Neural progenitor cell (in vitro differentiated cells): ENCODE measurements at regions not wholly inside any gene's neighbourhood (a gene's known extent, or its start where the extent isn't known, plus 50 kb on each side); places are given as distances from the start of the nearest gene placed in this dataset.

ENCODE experiments used
- DNase-seq: peaks from one replicate; pipeline ENCODE4 v3.0.0-alpha.2; 2016; ENCODE audit warnings: low spot score
- H2AFZ ChIP-seq: fragments of 200-600 bp; sonication (generic); replicated peaks from 2 replicates; pipeline ENCODE4 v1.6.1; 2016; ENCODE audit warnings: antibody characterized with exemption
- H3F3A ChIP-seq: fragments of 200-600 bp; sonication (generic); 2 replicates; pipeline ENCODE4 v1.6.1; 2016; ENCODE audit warnings: antibody characterized with exemption, low read depth
- H3K27ac ChIP-seq: fragments of 200-600 bp; sonication (generic); 2 replicates; pipeline ENCODE4 v1.5.1; 2016; ENCODE audit warnings: mild to moderate bottlenecking
- H3K27me3 ChIP-seq: fragments of 200-600 bp; sonication (generic); 2 replicates; pipeline ENCODE4 v1.6.1; 2016; ENCODE audit warnings: mild to moderate bottlenecking, moderate library complexity
- H3K36me3 ChIP-seq: fragments of 200-600 bp; sonication (generic); 2 replicates; pipeline ENCODE4 v1.5.1; 2016
- H3K4me1 ChIP-seq: fragments of 200-600 bp; sonication (generic); 2 replicates; pipeline ENCODE4 v1.6.1; 2016; ENCODE audit warnings: mixed run types
- H3K4me2 ChIP-seq: fragments of 200-600 bp; sonication (generic); 2 replicates; pipeline ENCODE4 v1.6.1; 2016
- H3K4me3 ChIP-seq: fragments of 200-600 bp; sonication (generic); 2 replicates; pipeline ENCODE4 v1.5.1; 2016
- H3K79me2 ChIP-seq: fragments of 200-600 bp; sonication (generic); 2 replicates; pipeline ENCODE4 v1.6.1; 2016; ENCODE audit warnings: low read depth
- H3K9ac ChIP-seq: fragments of 200-600 bp; sonication (generic); 2 replicates; pipeline ENCODE4 v1.6.1; 2016
- H3K9me3 ChIP-seq: fragments of 200-600 bp; sonication (generic); 2 replicates; pipeline ENCODE4 v1.5.1; 2016; ENCODE audit warnings: low read depth
- H4K20me1 ChIP-seq: fragments of 200-600 bp; sonication (generic); 2 replicates; pipeline ENCODE4 v1.6.1; 2016; ENCODE audit warnings: low read depth
- H3K27ac Mint-ChIP-seq: 3 replicates; pipeline ENCODE4 v1.8.0; 2021; ENCODE audit warnings: mixed read lengths
- H3K27me3 Mint-ChIP-seq: 2 replicates; pipeline ENCODE4 v1.8.0; 2022; ENCODE audit warnings: low read depth, mild to moderate bottlenecking, inconsistent platforms, moderate library complexity, mixed read lengths; ENCODE audit not compliant: insufficient read depth
- H3K36me3 Mint-ChIP-seq: 3 replicates; pipeline ENCODE4 v1.8.0; 2021; ENCODE audit warnings: mixed read lengths
- H3K4me1 Mint-ChIP-seq: 3 replicates; pipeline ENCODE4 v1.8.0; 2021; ENCODE audit warnings: mixed read lengths
- H3K4me3 Mint-ChIP-seq: 3 replicates; pipeline ENCODE4 v1.8.0; 2021; ENCODE audit warnings: mild to moderate bottlenecking, moderate library complexity, mixed read lengths
- H3K9me3 Mint-ChIP-seq: 3 replicates; pipeline ENCODE4 v1.8.0; 2020; ENCODE audit warnings: mixed read lengths
- EZH2 ChIP-seq: fragments of 200-600 bp; sonication (generic); IDR thresholded peaks from 2 replicates; pipeline ENCODE4 v1.6.1; 2017; ENCODE audit warnings: antibody characterized with exemption, mild to moderate bottlenecking, moderate library complexity
- EZH2phosphoT487 ChIP-seq: fragments of 200-600 bp; sonication (generic); IDR thresholded peaks from 2 replicates; pipeline ENCODE4 v1.6.1; 2017; ENCODE audit warnings: antibody characterized with exemption
- TF ChIP-seq, protein P1 (sequence below): fragments of 200-600 bp; sonication (generic); IDR thresholded peaks from 2 replicates; pipeline ENCODE4 v1.5.1; 2017; ENCODE audit warnings: antibody characterized with exemption, mild to moderate bottlenecking

GRCh38 chr1:198096390-198096789 lies 60.4 kb upstream of the NEK7 start:
- no peaks in the 10 kb centered on the region for H3K79me2 ChIP-seq
- Mint-ChIP-seq H3K27ac (peak overlapping the region; percentile 26), H3K4me3 (no peak overlapping the region), H3K4me1 (peaks cover 17% of the 10 kb centered on the region), H3K36me3 (no peaks in the 10 kb centered on the region), H3K27me3 (no peaks in the 10 kb centered on the region), H3K9me3 (no peaks in the 10 kb centered on the region)
- H3K4me1 ChIP-seq, result peaks cover 23% of the 10 kb centered on the region
- H3K27me3 ChIP-seq, result no peaks in the 10 kb centered on the region
- H3K36me3 ChIP-seq, result no peaks in the 10 kb centered on the region
- H3F3A ChIP-seq, result no peaks in the 10 kb centered on the region
- no peaks in the 10 kb centered on the region for H4K20me1 ChIP-seq
- TF ChIP-seq EZH2 (no peak), EZH2phosphoT487 (no peak)
- TF ChIP-seq, protein P1, sequence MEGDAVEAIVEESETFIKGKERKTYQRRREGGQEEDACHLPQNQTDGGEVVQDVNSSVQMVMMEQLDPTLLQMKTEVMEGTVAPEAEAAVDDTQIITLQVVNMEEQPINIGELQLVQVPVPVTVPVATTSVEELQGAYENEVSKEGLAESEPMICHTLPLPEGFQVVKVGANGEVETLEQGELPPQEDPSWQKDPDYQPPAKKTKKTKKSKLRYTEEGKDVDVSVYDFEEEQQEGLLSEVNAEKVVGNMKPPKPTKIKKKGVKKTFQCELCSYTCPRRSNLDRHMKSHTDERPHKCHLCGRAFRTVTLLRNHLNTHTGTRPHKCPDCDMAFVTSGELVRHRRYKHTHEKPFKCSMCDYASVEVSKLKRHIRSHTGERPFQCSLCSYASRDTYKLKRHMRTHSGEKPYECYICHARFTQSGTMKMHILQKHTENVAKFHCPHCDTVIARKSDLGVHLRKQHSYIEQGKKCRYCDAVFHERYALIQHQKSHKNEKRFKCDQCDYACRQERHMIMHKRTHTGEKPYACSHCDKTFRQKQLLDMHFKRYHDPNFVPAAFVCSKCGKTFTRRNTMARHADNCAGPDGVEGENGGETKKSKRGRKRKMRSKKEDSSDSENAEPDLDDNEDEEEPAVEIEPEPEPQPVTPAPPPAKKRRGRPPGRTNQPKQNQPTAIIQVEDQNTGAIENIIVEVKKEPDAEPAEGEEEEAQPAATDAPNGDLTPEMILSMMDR, result no peak
- no peaks in the 10 kb centered on the region for H3K9me3 ChIP-seq
- H3K27ac ChIP-seq, result peak overlapping the region; percentile 60
- peak; percentile 67 for DNase-seq
- no peak overlapping the region for H3K4me3 ChIP-seq
- no peak overlapping the region for H3K9ac ChIP-seq
- no peak overlapping the region for H2AFZ ChIP-seq
- peak overlapping the region; percentile 61 for H3K4me2 ChIP-seq

GRCh38 chr1:198099755-198100154 lies 57.0 kb upstream of the NEK7 start:
- Mint-ChIP-seq H3K4me3 (no peak overlapping the region), H3K9me3 (no peaks in the 10 kb centered on the region)

DNA sequence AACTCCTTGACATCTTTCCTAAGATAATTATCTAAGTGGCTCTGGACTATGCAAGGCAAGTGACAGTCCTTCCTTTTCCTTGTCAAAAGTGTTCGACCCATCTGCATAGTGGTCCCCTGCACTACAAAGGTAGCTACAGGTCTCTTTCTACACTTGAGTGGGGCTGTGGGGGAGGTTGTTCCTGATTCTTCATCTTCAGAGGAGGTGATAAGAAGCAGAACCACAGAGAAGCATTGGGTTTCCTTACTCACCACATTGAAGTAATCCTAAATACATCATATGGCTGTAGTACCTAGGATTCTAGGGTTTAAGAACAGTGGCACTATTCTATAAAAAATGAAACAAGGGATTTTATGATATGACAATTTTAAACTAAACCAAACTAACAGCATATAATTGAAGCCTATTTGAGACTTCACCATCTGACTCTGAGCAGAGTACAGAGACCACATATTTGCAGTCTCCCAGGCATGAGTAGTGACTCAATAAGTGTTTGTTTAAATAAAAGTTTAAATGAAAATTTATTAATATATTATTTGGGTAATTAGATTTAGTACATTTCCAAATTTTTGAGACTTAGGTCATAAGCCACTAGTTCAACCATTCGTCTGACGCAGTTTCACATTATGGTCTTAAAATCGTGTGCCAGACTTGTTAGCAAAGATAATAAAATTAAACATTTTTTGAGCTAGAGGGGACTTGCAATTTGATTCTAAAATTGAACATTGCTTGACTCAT lies 54.9 kb upstream of the NEK7 start:
- no peaks in the 10 kb centered on the region for H3K9me3 Mint-ChIP-seq

More at GRCh38 chr1:198099755-198100154, 57.0 kb upstream of the NEK7 start:
- Histone ChIP-seq H4K20me1 (no peaks in the 10 kb centered on the region), H3K79me2 (no peaks in the 10 kb centered on the region), H3K27ac (no peak overlapping the region), H3K36me3 (no peaks in the 10 kb centered on the region), H3K4me1 (peaks cover 24% of the 10 kb centered on the region), H3K27me3 (no peaks in the 10 kb centered on the region), H3K4me3 (no peak overlapping the region), H3F3A (no peaks in the 10 kb centered on the region), H3K4me2 (no peak overlapping the region), H2AFZ (no peak overlapping the region), H3K9ac (no peak overlapping the region), H3K9me3 (no peaks in the 10 kb centered on the region)
- Mint-ChIP-seq H3K36me3 (no peaks in the 10 kb centered on the region), H3K27ac (no peak overlapping the region), H3K27me3 (no peaks in the 10 kb centered on the region), H3K4me1 (peaks cover 17% of the 10 kb centered on the region)
- no peak for DNase-seq
- TF ChIP-seq, protein P1, result no peak
- no peak for TF ChIP-seq EZH2
- no peak for TF ChIP-seq EZH2phosphoT487

More for the DNA sequence above, 54.9 kb upstream of the NEK7 start:
- Mint-ChIP-seq H3K36me3 (no peaks in the 10 kb centered on the region), H3K4me3 (no peak overlapping the region), H3K4me1 (peaks cover 11% of the 10 kb centered on the region), H3K27ac (no peak overlapping the region), H3K27me3 (no peaks in the 10 kb centered on the region)
- Histone ChIP-seq H2AFZ (peak overlapping the region; percentile 0), H3K79me2 (no peaks in the 10 kb centered on the region), H3K27me3 (no peaks in the 10 kb centered on the region), H4K20me1 (no peaks in the 10 kb centered on the region), H3K4me1 (peaks cover 15% of the 10 kb centered on the region), H3K9me3 (no peaks in the 10 kb centered on the region), H3K4me3 (no peak overlapping the region), H3K4me2 (no peak overlapping the region), H3F3A (no peaks in the 10 kb centered on the region), H3K36me3 (no peaks in the 10 kb centered on the region), H3K27ac (no peak overlapping the region), H3K9ac (no peak overlapping the region)
- TF ChIP-seq EZH2phosphoT487 (no peak), EZH2 (no peak)
- TF ChIP-seq, protein P1, result no peak
- no peak for DNase-seq
